Body of pancreas (tissue), 4 donors: ENCODE measurements at regions not wholly inside any gene's neighbourhood (a gene's known extent, or its start where the extent isn't known, plus 50 kb on each side); places are given as distances from the start of the nearest gene placed in this dataset.

Experiments
- POLR2A ChIP-seq, 3 donors: fragments of 450-650 bp; IDR thresholded peaks; one replicate each; pipeline ENCODE4 v1.6.1; 2016; ENCODE audit warnings: antibody characterized with exemption in 3 of 3, mild to moderate bottlenecking in 2 of 3
- TF ChIP-seq, protein P1 (sequence below), 7 experiments: fragments of 450-650 bp in 4 of 7; fragments of 200-600 bp in 3 of 7; sonication (generic) in 3 of 7; IDR thresholded peaks; one replicate each; pipeline ENCODE4 v1.5.1; 2016 to 2019; ENCODE audit warnings: antibody characterized with exemption in 7 of 7

DNA sequence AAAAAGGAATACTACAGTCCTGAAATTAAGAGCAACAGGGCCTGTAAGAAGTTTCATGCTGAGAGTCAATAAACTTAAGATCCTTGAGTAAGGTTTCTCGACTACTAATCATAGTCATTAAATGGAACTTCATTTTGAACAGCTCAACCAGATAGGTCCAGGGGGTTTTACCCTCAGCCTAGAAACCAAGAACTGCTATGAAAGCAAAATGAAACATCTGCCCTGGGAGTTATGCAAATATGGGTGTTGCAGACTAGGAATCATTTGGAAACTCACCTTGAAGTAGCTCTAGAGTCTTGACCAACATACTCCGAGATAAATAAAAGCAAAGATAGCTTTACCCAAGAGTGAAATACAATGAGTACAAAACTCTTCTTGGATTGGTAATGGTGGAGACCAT is 128.0 kb downstream of the HGF start:
- TF ChIP-seq, protein P1, sequence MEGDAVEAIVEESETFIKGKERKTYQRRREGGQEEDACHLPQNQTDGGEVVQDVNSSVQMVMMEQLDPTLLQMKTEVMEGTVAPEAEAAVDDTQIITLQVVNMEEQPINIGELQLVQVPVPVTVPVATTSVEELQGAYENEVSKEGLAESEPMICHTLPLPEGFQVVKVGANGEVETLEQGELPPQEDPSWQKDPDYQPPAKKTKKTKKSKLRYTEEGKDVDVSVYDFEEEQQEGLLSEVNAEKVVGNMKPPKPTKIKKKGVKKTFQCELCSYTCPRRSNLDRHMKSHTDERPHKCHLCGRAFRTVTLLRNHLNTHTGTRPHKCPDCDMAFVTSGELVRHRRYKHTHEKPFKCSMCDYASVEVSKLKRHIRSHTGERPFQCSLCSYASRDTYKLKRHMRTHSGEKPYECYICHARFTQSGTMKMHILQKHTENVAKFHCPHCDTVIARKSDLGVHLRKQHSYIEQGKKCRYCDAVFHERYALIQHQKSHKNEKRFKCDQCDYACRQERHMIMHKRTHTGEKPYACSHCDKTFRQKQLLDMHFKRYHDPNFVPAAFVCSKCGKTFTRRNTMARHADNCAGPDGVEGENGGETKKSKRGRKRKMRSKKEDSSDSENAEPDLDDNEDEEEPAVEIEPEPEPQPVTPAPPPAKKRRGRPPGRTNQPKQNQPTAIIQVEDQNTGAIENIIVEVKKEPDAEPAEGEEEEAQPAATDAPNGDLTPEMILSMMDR (IDR thresholded peaks at IDR 0.05): no peak
- TF ChIP-seq POLR2A (IDR thresholded peaks at IDR 0.05): no peak
